ENCODE measurements at regions not wholly inside any gene's neighbourhood (a gene's known extent, or its start where the extent isn't known, plus 50 kb on each side); places are given as distances from the start of the nearest gene placed in this dataset.

DNA sequence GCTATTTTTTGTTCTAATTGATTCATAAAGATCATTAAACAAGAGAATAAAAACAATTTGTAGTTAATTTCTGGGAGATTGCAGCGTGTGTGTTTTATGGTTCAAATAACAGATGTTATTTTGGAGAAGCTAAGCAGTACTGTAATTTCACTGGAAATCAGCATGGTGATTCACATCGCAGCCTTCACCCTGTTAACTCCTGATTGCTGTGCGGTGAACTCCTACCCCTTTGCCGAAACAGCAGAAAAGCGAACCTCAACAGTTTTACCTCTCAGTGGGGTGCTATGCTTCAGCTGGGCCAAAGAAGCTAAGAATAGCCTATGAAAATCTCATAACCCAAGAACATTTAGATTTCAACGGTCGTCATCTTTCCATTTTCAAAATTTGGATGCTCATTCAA lies 441.5 kb upstream of the RARB start:
- ChIA-PET POLR2A (interaction anchor here (0.5 kb wide), 1 partner anchor 497 kb away, joined by 14 read pairs; no protein-coding TSS in a partner anchor), CTCF (no interaction called here)
- TF ChIP-seq, protein P1, sequence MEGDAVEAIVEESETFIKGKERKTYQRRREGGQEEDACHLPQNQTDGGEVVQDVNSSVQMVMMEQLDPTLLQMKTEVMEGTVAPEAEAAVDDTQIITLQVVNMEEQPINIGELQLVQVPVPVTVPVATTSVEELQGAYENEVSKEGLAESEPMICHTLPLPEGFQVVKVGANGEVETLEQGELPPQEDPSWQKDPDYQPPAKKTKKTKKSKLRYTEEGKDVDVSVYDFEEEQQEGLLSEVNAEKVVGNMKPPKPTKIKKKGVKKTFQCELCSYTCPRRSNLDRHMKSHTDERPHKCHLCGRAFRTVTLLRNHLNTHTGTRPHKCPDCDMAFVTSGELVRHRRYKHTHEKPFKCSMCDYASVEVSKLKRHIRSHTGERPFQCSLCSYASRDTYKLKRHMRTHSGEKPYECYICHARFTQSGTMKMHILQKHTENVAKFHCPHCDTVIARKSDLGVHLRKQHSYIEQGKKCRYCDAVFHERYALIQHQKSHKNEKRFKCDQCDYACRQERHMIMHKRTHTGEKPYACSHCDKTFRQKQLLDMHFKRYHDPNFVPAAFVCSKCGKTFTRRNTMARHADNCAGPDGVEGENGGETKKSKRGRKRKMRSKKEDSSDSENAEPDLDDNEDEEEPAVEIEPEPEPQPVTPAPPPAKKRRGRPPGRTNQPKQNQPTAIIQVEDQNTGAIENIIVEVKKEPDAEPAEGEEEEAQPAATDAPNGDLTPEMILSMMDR (IDR thresholded peaks at IDR 0.05; ENCODE audit: insufficient read depth, low read depth, low read length), result no peak
- H3K27me3 ChIP-seq (ENCODE audit: control insufficient read depth, insufficient read depth, low read length), result no peaks in the 10 kb centered on the region
- no peaks in the 10 kb centered on the region for H3K36me3 ChIP-seq (ENCODE audit: control insufficient read depth, insufficient read depth, low read length)
- H3K4me3 ChIP-seq (ENCODE audit: low read depth, low read length), result no peak overlapping the region
- DNase-seq (ENCODE audit: low read depth), result no peak

DNA sequence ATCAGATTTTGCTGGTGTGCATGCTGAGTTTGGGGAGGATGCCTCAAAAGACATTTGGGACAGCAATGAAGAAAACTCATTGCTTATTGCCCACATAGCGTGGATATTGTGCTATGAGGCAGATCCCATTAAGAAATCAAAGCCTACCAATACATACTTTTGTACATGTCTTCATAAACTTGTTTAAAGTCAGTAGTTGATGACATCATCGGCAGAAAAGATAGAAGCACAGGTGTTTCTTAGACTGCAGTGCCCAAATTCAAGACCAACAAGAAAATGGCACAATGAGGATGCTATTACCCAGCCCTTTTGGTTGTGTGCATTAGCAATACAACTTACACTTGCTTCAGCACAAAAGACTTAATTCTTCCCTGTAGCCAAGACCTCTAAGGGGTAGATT lies 428.7 kb upstream of the RARB start:
- H3K36me3 ChIP-seq (ENCODE audit: control insufficient read depth, insufficient read depth, low read length), result no peaks in the 10 kb centered on the region
- TF ChIP-seq, protein P1 (IDR thresholded peaks at IDR 0.05; ENCODE audit: insufficient read depth, low read depth, low read length), result no peak
- no peak for DNase-seq (ENCODE audit: low read depth)
- H3K27me3 ChIP-seq (ENCODE audit: control insufficient read depth, insufficient read depth, low read length), result no peaks in the 10 kb centered on the region
- H3K4me3 ChIP-seq (ENCODE audit: low read depth, low read length), result no peak overlapping the region
- CTCF ChIA-PET, result interaction anchor here (1.1 kb wide), 1 partner anchor 35 kb away, joined by 3 read pairs; no protein-coding TSS in a partner anchor
- POLR2A ChIA-PET, result no interaction called here

DNA sequence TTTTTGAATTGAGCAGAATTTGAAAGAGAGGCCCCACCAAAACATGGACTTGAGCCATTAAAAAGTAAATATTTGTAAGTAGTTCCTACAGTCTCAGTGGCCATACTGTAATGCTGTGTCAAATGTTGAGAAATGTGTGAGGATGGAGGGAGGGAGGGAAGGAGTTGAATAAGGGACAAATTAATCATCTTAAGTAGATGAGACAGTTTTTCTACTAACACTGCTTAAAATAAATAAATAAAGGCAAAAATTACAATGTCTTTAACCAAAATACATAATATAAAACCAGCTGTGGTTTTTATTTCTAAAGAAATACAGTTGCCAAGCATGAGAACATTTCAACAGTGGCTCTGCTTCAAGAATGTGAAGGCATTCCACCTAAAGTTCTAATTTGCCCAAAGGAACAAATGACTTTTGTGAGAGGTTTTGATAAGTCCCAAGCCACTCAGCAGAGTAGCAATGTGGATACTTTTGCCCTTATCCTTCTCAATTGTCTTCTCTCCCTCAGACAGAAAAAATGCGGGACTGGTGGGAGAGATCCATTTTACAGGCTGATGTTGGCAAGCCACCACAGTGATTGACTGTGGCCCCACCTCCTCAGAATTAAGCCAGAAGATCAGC lies 427.0 kb upstream of the RARB start:
- Histone ChIP-seq H3K4me3 (ENCODE audit: low read depth, low read length) (no peak overlapping the region), H3K36me3 (ENCODE audit: control insufficient read depth, insufficient read depth, low read length) (no peaks in the 10 kb centered on the region), H3K27me3 (ENCODE audit: control insufficient read depth, insufficient read depth, low read length) (no peaks in the 10 kb centered on the region)
- TF ChIP-seq, protein P1 (IDR thresholded peaks at IDR 0.05; ENCODE audit: insufficient read depth, low read depth, low read length), result no peak
- DNase-seq (ENCODE audit: low read depth), result peak; percentile 63
- POLR2A ChIA-PET, result no interaction called here
- CTCF ChIA-PET, result interaction anchor here (0.9 kb wide), 1 partner anchor 592 kb away, joined by 3 read pairs; no protein-coding TSS in a partner anchor

DNA sequence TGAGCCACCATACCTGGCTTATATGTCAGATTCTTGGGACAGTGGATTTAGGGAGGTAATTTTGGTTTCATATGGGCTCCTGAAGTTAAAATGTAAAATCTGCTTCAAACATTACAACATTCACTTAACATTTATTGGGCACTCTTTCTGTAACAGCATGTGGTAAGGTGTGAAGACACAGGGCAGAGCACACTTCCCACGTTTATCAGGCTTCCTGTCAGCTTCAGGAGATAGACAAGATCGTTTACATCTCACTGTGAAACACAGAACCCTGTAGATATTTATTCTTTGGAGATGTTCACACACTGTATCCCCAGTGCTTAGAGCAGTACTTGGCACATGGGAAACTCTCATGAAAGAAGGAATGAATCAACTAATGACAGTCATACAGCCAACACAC lies 426.0 kb upstream of the RARB start:
- ChIA-PET CTCF (interaction anchor here (0.9 kb wide), 1 partner anchor 591 kb away, joined by 3 read pairs; no protein-coding TSS in a partner anchor), POLR2A (interaction anchor here (0.5 kb wide), 1 partner anchor 35 kb away, joined by 5 read pairs; no protein-coding TSS in a partner anchor)
- no peak for DNase-seq (ENCODE audit: low read depth)

DNA sequence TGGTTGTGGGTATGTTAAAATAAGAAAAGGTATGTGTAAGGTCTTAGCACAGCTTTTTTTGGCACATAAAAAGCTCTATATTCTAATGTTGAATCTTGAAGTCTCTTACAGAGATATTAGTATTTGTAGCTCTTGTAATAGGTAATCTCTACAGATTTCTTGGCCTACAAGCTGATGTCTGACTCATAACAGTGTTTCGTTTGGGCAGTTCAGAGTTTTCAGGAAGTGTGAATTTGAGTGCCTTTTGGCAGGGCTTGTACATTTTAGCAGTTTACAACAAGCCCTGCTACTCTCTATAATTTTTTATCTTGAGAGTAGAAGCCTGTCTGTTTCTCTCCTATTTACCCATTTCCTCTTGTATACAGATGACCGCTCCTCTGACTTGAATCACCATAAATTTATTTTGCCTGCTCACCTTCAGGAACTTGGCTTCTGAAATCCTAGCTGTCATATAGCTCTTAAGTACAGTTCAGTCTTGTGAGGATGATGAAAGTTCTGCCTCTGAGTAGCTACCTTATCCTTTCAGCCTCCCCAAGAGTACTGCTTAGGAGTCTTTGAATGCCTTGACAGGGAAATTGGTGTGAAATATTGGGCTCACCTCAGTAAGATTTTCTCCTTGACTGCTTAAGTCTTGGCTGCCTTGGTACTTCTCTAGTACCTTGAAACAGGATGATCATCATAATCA lies 419.9 kb upstream of the RARB start:
- no peaks in the 10 kb centered on the region for H3K36me3 ChIP-seq (ENCODE audit: control insufficient read depth, insufficient read depth, low read length)
- no peak for DNase-seq (ENCODE audit: low read depth)
- CTCF ChIA-PET, result no interaction called here
- POLR2A ChIA-PET, result no interaction called here
- TF ChIP-seq, protein P1 (IDR thresholded peaks at IDR 0.05; ENCODE audit: insufficient read depth, low read depth, low read length), result no peak
- H3K27me3 ChIP-seq (ENCODE audit: control insufficient read depth, insufficient read depth, low read length), result no peaks in the 10 kb centered on the region
- H3K4me3 ChIP-seq (ENCODE audit: low read depth, low read length), result no peak overlapping the region

More for the DNA sequence above, 426.0 kb upstream of the RARB start:
- Histone ChIP-seq H3K4me3 (ENCODE audit: low read depth, low read length) (no peak overlapping the region), H3K36me3 (ENCODE audit: control insufficient read depth, insufficient read depth, low read length) (no peaks in the 10 kb centered on the region), H3K27me3 (ENCODE audit: control insufficient read depth, insufficient read depth, low read length) (no peaks in the 10 kb centered on the region)
- TF ChIP-seq, protein P1 (IDR thresholded peaks at IDR 0.05; ENCODE audit: insufficient read depth, low read depth, low read length), result no peak
